ENCODE measurements at regions not wholly inside any gene's neighbourhood (a gene's known extent, or its start where the extent isn't known, plus 50 kb on each side); places are given as distances from the start of the nearest gene placed in this dataset.
"Not testable (repeated sequence)": the region's sequence is repeated elsewhere in the genome, so short reads cannot be mapped to it uniquely, and the experiment has no call there.

GRCh38 chr10:81680359-81680758 lies 194.6 kb upstream of the NRG3 start:
- DNase-seq, result no peak

DNA sequence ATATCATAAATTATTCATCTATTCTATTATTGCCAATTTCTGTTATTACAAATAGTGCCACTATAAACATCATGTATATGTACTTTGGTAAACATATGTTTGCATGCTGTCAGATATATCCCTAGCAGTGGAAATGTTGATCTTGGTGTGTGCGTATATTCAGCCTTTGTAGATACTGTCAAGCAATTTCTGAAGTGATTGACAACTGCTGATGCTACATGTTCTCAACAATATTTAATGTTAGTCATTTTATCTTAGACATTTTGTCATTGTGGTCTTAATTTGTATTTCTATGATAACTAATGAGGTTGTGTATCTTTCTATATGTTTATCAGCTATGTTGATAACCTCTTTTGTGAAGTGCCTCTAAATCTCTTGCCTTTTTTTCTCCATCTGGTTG lies 186.5 kb upstream of the NRG3 start:
- no peak for DNase-seq

GRCh38 chr10:81696609-81697388 lies 178.2 kb upstream of the NRG3 start:
- no peak for DNase-seq

GRCh38 chr10:81704596-81704995 lies 170.4 kb upstream of the NRG3 start:
- no peak for DNase-seq

GRCh38 chr10:81708416-81708815 lies 166.6 kb upstream of the NRG3 start:
- DNase-seq, result no peak

DNA sequence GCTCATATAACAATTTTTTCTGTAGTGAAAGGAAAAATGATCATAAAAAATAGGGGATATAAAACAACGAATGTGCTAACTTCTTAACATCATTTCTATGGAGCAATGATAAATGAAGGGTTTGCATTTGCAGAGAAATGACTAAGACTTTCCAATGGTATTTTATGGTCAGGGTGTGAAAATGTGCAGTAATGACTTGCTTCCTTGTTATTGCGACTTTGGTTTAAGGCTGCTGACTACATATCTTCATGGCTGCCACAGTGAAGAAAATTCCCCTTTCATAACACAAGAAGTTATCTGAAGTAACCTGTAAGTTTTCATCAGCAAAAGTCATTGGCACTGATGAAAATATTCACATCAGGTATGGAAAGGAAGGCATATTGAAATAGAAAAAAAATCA lies 166.1 kb upstream of the NRG3 start:
- DNase-seq, result no peak

DNA sequence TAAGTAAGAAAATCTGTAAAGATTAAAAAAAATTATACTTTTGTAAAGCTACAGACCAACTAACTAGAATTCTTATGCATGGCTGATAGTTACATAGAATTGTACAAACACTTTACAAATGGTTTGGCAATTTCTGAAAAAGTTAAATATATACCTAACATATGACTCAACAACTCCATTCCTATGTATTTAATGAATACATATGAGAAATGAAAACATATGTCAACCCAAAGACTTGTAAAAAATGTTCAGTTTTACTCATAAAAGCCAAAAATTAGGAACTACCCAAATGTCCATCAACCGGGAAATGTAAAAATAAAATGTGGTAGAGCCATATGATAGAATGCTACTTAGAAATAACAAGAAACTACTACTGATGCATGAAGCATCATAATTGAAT lies 152.6 kb upstream of the NRG3 start:
- DNase-seq, result no peak

DNA sequence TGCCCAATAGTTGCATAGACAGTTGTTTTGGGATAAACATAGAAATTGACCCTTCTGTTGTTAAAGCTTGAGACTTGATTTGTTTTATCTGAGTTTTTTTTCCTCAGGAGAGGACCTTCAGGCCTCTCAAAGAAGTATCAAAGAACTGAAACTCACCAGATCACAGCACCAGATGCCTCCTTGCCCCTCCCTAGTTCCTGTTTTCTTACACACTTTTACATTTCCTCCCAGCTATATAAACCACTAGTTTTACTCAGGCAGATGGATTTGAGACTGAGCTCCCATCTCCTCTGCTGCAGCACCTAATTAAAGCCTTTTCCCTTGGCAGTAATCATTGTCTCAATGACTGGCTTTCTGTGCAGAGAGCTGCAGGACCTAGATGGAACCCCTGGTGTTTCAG lies 150.6 kb upstream of the NRG3 start:
- DNase-seq, result no peak

- no peak for DNase-seq
Observed at GRCh38 chr10:81725851-81726250, 149.1 kb upstream of the NRG3 start.

- no peak for DNase-seq
Observed at GRCh38 chr10:81728692-81729091, 146.3 kb upstream of the NRG3 start.

DNA sequence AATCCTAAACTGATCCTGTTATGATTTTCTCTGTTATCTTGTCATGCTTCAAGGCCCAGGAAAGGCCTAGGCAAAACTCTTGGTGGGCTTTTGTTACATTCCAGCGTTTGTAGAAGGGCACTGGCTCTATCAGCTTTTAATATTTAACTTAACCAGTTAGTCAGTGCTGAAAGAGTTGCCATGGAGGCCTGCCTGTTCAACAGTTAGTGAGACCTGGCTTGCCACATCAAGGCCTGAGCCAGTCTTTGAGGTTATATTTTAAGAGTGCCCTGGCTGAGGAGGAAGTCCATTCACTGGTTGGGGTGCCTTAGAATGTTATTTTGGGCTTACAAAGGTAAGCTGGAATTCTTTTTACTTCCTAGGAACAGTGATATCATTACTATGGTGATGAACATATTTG lies 144.1 kb upstream of the NRG3 start:
- no peak for DNase-seq

- DNase-seq, result no peak
Observed at GRCh38 chr10:81733542-81733941, 141.5 kb upstream of the NRG3 start.

GRCh38 chr10:81735167-81735566 lies 139.8 kb upstream of the NRG3 start:
- not testable (repeated sequence) for DNase-seq

GRCh38 chr10:81759111-81759510 lies 115.9 kb upstream of the NRG3 start:
- DNase-seq, result no peak

- no peak for DNase-seq
Observed at GRCh38 chr10:81784111-81784597, 90.8 kb upstream of the NRG3 start.

- DNase-seq, result no peak
Observed at GRCh38 chr10:81792729-81793128, 82.3 kb upstream of the NRG3 start.

DNA sequence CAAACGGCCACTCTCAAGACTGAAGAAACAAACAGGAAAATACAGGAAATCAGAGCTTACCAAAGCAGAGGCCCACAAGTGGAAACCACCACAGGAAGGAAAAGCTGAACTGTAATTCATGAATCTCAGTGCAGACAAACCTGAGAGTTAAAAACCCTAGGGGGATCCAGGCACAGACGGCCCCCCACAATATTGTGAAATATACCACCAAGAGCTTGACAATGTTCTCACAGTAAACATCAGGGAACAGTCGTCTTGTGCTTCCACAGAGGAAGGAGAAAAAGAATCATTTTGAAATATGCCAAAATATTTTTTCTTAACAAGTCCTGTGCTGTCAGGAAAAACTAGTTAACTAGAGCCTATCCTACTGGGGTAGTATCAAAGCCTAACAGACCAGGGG lies 68.2 kb upstream of the NRG3 start:
- no peak for DNase-seq

GRCh38 chr10:81814842-81815241 lies 60.2 kb upstream of the NRG3 start:
- no peak for DNase-seq

DNA sequence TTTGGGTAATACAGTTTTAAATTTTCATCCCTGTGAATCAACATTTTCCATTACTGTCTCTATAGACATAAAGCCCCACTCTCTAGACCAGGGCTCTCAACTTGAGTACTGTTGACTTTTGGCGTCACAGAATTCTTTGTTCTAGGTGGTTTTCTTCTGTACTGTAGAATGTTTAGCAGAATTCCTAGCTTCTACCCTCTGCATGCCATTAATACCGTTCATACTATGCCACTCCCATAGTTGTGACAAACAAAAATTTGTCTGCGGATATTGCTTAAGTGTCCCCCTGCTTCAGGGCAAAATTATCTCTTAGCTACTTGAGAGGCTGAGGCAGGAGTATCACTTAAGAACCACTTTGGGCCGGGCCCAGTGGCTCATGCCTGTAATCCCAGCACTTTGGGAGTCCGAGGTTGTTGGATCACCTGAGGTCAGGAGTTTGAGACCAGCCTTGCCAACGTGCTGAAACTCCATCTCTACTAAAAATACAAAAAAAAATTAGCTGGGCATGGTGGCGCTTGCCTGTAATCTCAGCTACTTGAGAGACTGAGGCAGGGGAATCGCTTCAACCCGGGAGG lies 57.3 kb upstream of the NRG3 start:
- no peak for DNase-seq

GRCh38 chr10:81820418-81820817 lies 54.6 kb upstream of the NRG3 start:
- DNase-seq, result no peak
